LHCN-M2 (cell line): ENCODE measurements at regions not wholly inside any gene's neighbourhood (a gene's known extent, or its start where the extent isn't known, plus 50 kb on each side); places are given as distances from the start of the nearest gene placed in this dataset.
"Not testable (repeated sequence)": the region's sequence is repeated elsewhere in the genome, so short reads cannot be mapped to it uniquely, and the experiment has no call there.

Experiments
- DNase-seq: peaks from one replicate; pipeline ENCODE4 v3.0.0-alpha.2; 2012; ENCODE audit warnings: low read depth

DNA sequence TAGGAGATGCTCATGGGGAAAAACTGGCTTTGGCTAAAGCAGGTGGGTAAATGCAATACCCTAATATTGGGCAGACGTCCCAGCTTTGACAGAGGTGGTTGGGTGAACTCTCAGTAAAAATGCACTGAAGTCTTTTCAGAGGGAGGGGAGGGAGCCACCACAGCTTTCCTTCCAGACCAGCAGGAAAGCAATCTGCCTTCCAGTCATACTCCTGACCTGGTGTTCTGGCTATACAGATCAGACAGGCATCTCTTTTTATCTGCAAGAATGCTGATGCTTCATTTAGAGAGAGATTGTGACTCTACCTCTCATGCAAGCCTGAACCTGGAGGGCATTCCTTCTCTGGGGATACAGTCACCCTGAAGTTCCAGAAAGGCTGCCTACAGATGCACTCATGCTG is 52.6 kb upstream of the ICA1 start:
- DNase-seq, result no peak

DNA sequence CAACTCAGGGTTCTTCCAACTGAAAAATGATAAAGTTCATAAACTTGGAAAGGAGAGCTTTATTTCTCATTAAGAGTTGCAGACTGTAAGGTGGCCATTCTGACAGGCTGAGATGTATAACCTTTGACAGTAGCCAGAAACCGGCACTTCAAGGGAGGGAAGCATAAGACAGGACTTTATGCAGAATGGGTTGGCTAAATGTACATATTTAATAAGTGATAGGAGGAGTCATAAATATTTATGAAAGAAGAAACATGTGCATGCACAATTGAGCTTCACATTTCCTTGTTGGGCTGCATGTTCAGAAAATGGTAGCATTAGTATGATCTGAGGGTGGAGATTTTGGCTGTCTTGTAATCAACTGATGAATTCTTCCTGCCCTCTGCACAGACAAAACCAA is 57.1 kb upstream of the ICA1 start:
- DNase-seq, result no peak

DNA sequence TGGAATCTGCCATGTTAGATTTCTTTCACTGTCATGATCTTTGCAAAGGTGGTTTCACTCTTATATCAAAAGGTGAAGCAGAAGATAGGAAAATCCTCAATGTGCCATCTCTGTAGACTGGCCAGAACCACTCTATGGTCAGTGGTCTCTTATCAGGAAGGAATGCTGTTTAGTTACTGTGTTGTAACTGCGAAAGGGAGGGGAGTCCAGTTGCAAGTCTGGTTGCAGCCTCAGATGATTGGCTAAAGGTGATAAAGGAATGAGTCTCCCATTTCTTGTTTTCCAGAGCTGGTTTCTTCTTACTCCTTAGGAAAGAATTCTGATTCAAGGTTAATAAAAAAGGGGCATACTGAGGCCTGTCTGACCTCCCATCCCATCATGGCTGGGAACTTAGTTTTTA is 58.2 kb upstream of the ICA1 start:
- no peak for DNase-seq

DNA sequence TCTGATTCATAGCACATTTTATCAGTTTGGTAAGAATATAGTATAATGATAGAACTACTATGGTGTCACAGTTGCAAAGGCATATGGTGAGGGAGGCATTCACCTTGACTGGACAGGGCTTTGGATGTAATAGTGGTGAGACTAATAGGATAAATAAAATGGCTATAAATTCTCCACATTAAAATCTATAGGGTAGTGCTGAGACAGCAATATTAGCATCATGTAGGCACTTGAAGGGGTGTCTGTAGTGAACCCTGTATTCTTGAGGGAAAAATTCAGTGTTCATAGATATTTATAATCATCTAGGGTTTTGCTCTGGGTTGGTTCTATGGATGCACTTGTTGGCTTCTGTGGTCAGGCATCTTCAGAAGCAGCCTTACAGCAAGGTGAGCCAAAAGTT is 59.3 kb upstream of the ICA1 start:
- DNase-seq, result no peak

DNA sequence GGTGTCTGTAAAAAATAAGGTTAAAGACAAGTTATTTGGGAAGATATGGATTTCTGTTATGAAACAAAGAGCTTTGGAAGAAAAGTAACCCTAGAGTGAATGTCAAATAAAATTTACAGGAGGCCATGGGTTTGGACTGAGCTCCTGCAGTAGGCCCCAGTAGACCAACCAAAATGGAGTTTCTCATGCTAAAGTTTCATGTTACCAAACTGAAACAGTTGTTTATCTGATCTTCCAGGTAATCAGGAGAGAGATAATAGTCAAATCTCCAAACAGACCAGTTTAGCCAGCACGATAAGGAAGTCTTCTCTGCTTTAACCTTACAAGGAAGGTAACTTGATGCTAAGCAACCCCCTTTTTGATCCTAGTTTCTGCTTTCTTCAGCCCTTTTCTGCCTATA is 60.7 kb upstream of the ICA1 start:
- DNase-seq, result no peak

DNA sequence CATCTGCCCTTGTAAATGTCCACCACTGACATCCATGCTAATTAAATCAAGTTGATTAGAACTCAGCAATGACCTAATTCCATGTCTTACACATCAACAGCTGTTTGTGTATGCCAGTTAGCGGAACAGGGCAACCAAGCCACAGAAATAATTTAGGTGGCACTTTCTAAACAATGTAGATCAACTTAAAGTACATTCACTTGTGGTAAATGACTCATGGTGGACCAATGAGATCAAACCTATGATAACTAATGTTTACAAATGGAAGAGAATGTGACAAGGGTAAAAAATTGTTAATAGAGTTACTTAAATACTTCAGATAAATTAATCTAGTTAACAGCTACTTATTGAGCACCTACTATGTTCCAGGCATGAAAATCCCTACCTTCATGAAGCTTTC is 63.1 kb upstream of the ICA1 start:
- DNase-seq, result peak; percentile 23

DNA sequence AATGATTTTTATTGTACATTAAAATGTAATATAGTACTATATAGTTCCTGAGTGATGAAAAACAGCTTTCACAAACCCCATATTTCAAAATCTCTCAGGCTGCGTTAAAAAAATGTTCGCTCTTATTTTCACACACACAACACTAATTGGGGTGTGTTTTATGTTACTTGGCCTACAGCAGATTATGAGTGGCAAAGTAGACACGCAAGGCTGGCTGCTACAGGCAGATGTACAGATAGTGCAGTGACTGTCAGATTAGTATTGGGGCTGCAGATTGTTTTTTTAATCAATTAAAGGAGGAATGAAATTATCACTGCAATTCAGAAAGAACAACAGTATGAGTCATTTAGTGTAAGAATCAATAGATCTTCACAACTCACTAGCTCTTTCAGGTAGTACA is 65.2 kb upstream of the ICA1 start:
- no peak for DNase-seq

DNA sequence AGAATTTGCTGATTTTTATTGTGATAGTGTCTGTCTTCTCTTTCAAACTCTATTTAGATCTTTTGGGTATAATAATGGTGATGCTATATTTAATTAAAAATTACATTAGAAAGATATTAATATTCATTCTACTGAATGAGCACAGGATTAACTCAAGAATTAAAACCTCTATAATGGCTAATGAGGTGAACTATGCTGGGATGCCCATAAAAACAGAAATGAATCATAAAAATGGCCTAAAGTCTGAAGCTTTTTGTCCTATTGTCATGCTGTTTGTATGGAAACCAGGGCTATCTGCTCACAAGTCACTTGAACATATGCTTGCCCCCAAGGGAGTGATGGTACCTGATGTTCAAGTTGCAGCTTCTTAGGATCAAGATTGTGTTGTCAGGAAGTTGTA is 76.2 kb upstream of the ICA1 start:
- DNase-seq, result no peak

DNA sequence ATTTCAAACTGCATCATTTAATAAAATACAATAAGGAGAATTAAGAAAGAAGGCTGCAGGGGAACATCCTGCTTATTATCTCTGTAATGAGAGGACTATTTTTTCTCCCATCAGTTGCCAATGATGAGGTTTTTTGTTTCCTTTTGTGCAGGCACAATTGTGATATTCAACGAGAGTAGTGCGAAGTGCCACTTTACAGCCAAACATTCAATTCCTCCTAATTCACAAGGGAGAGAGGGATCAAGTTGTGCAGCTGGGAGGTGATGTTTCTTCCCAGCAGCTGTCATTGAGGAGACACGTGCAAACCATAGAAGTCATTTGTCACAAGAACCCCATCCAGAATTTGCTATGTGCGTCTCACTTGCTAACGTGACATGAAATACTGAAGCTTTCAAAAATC is 81.6 kb upstream of the ICA1 start:
- DNase-seq, result no peak

DNA sequence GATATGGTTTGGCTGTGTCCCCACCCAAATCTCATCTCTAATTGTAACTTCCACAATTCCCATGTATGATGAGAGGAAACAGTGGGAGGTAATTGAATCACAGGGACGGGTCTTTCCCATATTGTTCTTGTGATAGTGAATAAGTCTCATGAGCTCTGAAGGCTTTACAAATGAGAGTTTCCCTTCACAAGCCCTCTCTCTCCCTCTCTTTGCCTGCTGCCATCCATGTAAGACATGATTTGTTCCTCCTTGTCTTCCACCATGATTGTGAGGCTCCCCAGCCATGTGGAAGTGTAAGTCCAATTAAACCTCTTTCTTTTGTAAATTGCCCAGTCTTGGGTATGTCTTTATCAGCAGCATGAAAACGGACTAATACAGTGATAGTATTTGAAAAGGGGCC is 85.4 kb upstream of the ICA1 start:
- DNase-seq, result not testable (repeated sequence)

DNA sequence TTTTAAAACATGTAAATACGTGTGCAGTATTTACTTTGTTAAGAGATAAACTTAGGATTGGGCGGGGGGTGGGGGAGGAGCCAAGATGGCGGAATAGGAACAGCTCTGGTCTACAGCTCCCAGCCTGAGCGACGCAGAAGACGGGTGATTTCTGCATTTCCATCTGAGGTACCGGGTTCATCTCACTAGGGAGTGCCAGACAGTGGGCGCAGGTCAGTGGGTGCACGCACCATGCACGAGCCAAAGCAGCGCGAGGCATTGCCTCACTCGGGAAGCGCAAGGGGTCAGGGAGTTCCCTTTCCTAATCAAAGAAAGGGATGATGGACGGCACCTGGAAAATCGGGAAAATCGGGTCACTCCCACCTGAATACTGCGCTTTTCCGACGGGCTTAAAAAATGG is 81.8 kb upstream of the NXPH1 start:
- DNase-seq, result not testable (repeated sequence)

DNA sequence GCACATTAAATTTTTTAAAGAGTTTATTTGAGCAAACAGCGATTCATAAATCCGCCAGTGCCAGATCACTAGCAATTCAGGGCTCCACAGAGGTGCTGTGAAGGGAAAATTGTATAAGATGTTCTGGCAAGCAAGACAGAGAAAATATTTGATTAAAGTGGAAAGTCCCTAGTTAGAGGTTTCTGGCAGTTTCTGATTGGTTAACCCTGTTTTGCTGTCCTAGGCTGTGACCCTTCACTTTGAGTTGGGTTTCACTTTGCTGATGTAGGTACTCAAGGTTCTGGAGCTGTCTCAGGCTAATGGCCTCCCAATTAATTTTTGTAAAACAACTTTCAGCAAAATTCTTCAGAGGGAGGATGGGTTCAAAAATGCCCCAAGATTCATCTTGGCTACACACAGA is 79.4 kb upstream of the NXPH1 start:
- DNase-seq, result no peak

DNA sequence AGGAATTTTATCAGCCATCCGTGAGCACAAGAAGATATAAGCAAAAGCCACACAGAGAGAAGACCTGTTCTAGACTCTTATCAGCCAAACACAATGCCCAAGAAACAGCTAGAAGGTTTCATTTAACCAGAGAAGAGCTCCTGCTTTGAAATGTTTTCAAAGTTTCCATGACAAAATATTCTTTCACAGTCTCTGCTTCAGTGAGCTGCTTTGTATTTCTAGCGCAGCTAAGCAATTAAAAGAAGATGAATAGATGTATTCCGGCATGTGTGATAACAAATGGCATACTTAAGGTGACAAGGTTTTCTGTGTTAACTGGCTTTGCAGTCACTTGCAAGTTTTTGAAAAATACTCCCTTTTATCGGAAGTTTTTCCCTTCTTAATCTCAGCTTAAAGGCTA is 78.9 kb upstream of the NXPH1 start:
- no peak for DNase-seq

DNA sequence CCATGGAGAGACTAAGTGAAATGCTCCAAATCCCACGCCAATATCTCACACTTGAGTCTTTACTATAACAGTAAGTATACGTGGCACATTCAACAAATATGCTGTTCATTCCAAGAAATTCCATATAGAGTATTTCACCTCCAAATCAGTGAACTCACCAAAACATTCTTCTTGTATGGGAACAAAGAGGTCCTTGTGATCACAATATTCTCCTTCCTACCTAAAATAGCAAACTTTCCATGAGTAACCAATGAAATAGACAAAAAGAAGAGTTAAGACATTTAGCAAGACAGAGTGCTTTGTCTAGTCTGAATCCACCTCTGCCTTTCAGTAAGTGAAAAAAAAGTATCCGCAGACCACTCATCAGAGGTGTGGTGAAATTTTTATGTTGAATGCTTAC is 77.3 kb upstream of the NXPH1 start:
- no peak for DNase-seq

DNA sequence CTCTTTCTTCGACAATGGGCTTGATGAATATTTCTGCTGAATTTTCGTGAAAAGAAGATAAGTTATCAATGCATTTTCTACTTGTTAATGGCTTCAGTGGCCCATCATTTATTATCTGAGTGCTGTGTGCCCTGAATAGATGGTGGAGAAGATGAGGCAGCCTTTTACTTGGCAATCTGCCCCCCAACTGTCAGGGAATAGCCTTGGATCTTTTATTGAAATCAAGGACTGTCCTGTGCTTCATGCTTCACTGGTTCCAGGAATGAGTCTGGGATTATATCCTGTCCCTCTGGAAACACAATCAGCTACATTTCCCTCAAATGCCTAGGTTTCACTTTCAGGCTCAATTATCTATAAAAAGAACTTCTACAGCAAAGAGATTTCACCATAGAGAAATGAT is 75.9 kb upstream of the NXPH1 start:
- DNase-seq, result no peak

DNA sequence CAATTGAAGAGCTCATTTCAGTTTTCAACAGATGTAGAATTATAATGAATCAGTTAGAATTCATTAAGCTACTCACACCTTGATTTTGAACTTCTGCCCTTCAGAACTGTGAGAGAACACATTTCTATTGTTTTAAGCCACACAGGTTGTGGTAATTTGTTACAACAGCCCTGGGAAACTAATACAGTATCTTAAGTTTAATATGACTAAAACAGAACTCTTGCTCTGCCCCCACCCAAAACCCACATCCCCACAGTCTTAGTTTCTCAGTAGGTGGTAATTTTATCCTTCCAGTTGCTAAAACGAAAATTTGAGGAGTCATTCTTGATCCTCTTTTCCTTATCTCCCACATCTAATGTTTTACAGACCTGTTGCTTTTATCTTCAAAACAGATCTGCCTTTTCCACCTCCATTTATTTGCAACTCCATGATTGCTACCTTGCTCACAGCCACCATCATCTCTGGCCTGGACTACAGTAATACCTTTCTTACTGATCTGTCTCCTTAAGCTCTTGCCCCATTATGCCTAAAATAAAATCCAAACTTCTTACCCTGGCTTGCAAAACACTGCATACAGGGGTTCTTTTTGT is 72.8 kb upstream of the NXPH1 start:
- DNase-seq, result no peak

DNA sequence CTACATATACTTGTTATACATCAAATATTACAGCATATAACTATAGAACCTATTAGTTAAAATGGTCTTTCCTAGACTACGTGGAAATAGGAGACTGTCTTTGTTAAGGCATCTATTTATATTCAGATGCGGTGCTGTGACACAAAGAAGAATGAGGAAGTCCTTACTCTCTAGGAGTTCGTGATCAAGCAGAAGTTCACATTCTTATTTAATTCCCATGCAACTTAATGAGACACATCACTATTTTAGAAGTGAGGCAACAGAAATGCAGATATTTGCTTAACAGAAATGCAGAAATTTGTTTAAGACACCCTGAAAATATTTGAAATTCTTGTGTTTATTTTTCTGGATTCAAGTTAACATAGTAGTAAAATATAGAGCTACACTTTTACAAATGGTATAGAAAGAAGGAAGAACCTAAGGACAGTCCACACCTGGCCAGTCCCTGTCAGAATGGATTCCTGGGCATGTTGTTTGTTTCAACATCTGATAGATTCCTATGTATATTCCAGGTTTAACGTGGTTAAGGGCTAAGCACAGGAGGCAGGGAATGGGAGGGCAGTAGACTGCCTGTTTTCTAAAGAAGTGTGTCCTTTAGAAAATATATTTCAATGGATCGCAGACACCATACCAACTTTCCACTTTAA is 70.6 kb upstream of the NXPH1 start:
- no peak for DNase-seq

DNA sequence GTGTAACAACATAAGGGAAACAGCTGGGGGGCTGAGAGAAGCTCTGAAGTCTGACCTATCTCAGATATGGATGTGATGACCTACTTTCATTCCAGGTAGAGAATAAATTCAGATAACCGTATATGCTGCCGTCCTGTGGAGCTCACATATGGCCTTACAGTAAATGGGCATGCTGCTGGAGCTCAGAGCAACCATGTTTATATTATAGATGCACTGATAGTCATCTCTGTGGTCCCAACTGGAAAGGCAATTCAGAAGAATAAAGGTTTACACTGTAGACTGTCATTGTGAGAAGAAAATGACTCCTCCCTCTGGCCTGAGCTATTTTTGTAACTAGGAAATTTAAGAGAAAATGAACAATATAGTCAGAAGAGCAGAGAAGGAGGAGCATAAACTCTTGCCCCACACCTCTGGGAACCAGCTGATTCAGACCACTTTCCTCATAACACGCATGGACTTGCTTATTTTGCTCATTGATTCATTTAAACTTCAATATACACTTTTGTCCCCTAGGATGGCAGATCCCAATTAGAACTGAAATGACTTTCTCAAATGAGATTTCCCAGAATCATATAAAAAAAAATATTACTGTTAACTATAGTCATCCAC is 69.9 kb upstream of the NXPH1 start:
- DNase-seq, result no peak

DNA sequence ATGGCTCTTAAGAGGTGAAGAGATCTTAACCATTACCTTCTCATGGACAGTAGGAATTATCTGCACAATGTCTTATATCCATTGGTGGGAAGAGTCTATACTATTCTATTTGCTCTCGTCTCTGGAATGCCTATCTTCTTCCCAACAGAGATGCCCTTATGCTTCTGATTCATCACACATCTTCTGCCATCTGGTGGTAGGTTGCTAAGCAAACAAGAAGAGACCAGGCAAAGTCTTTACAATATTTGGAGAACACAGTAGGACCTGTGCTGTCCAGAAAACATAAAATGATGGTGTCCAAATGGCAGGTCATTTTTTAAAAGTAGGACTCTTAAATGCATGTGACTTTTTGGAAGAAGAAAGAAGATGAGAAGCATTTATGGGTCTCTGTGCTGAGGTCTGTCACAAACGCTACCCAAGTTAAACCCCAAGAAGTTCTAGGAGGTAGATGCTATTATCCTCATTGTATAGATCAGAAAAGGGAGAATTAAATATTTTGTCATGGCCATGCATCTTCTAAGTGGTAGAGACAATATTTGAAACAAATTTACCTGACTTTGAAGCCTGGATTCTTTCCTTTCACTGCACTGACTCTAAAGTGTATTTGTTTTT is 67.8 kb upstream of the NXPH1 start:
- DNase-seq, result peak; percentile 11

DNA sequence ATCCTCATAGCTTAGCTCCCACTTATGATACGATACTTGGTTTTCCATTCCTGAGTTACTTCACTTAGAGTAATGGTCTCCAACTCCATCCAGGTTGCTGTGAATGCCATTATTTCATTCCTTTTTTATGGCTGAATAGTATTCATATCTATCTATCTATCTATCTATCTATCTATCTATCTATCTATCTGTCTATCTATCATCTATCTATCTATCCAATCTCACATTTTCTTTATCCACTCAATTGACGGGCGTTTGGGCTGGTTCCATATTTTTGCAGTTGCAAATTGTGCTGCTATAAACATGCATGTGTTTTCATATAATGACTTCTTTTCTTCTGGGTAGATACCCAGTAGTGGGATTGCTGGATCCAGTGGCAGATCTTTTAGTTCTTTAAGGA is 65.4 kb upstream of the NXPH1 start:
- DNase-seq, result not testable (repeated sequence)

DNA sequence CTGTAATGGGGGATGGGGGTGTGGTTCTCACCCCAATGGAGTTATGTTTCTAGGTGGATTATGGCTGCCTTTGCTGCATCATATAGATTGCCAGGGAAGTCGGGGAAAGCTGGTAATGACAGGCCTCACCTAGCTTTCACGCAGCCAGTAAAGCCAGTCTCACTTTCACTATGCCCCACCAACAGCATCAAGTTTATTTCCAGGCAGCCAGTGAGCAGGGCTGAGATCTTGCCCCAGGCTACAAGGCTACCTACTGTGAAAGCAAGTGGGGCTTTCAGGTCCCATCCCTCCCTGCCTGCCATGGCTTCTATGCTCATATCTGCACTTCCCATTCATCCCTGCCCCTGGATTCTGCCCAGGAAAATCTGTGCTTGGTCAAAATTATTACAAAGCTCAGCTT is 61.7 kb upstream of the NXPH1 start:
- no peak for DNase-seq

DNA sequence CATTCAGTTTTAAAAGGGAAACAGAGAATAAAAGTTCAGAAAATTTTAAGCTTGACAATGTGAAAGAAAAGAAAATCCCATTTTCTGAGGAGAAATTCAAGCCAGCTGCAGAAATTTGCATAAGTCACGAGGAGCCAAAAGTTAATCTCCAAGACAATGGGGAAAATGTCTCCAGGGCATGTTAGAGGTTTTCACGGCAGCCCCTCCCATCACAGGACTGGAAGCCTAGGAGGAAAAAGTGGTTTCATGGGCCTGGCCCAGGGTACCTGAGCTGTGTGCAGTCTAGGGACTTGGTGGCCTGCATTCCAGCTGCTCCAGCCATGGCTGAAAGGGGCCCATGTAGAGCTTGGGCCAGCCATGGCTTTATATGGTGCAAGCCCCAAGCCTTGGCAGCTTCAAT is 59.6 kb upstream of the NXPH1 start:
- DNase-seq, result no peak

DNA sequence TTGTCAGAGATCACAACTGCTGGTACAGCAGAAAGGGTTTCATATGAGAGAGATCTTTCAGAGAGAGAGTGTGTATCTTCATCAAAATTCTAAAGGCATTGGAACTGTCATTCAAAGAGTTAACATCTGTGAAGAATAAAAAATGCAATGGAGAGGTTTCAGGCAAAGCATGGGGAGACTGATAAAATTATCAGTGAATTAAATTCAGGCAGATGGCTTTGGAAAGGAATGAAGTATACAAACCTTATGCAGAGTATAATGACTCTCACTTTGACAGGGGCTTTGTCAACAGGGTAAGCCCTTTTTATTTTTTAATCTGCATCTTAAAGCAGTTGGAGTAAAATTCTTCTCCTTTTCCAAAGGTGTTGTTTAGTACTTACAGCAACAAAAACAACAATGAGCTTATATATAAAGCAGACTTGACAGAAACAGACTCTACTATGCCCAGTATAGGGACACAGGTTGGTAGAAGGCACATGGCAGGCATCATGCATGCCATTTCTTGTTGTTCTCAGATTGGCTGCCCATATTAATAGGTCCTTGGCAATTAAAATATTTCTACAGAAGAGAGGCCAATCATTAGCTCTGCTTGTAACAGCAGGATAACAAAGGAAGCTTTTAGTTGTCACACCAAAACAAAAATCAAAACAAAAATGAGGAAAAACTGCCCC is 54.9 kb upstream of the NXPH1 start:
- DNase-seq, result no peak
